ENCODE measurements at regions not wholly inside any gene's neighbourhood (a gene's known extent, or its start where the extent isn't known, plus 50 kb on each side); places are given as distances from the start of the nearest gene placed in this dataset.

DNA sequence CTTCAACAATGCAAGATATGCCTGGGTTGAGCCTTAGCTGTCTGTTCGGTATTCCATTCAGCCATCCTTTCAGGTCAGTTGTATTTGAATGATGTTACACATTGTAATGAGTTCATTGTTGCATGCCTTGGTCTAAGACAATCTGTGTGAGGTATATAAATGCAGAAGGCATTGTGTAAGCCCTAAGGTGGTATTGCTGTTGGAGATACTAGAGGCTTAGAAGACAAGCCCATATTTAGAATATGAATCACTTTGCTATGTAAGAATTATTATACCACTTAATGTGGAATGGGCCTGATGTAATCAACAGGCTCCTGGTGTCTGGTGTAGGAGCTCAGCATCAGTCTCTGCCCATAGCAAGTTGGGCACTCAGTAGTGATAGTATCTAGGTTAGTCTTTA is 473.4 kb upstream of the GNPDA2 start:
- TF ChIP-seq, protein P1, sequence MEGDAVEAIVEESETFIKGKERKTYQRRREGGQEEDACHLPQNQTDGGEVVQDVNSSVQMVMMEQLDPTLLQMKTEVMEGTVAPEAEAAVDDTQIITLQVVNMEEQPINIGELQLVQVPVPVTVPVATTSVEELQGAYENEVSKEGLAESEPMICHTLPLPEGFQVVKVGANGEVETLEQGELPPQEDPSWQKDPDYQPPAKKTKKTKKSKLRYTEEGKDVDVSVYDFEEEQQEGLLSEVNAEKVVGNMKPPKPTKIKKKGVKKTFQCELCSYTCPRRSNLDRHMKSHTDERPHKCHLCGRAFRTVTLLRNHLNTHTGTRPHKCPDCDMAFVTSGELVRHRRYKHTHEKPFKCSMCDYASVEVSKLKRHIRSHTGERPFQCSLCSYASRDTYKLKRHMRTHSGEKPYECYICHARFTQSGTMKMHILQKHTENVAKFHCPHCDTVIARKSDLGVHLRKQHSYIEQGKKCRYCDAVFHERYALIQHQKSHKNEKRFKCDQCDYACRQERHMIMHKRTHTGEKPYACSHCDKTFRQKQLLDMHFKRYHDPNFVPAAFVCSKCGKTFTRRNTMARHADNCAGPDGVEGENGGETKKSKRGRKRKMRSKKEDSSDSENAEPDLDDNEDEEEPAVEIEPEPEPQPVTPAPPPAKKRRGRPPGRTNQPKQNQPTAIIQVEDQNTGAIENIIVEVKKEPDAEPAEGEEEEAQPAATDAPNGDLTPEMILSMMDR (IDR thresholded peaks at IDR 0.05): no peak
- TF ChIP-seq POLR2A (IDR thresholded peaks at IDR 0.05): no peak
- no peak for TF ChIP-seq POLR2AphosphoS5 (IDR thresholded peaks at IDR 0.05)

Data from stomach (tissue), 4 donors.